NCI-H526 treated with DMSO at 0.1 percent for 48 hours (cell line): ENCODE measurements at regions not wholly inside any gene's neighbourhood (a gene's known extent, or its start where the extent isn't known, plus 50 kb on each side); places are given as distances from the start of the nearest gene placed in this dataset.
"Not testable (repeated sequence)": the region's sequence is repeated elsewhere in the genome, so short reads cannot be mapped to it uniquely, and the experiment has no call there.

Experiments
- DNase-seq: peaks from one replicate; lab custom pipeline; 2025; lab: John Stamatoyannopoulos, UW

DNA sequence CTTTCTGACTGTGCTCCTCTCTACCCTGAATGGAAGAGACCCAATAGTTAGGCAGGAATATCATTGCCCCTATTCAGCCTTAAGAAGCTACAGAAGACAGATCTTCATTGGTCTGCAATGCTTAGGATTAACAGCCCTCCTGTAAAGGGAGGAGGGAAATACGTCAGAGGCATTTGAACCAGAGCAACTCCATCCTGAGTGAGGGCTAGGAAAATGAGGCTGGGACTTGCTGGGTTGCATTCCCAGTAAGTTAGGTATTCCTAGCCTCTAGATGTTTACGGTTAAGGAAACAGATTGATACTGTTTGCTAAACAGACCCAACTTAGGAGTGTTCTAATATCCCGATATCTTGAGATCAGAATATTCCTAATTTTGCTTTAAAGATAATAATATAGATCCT lies 63.5 kb downstream of the PCDH18 start:
- no peak for DNase-seq

DNA sequence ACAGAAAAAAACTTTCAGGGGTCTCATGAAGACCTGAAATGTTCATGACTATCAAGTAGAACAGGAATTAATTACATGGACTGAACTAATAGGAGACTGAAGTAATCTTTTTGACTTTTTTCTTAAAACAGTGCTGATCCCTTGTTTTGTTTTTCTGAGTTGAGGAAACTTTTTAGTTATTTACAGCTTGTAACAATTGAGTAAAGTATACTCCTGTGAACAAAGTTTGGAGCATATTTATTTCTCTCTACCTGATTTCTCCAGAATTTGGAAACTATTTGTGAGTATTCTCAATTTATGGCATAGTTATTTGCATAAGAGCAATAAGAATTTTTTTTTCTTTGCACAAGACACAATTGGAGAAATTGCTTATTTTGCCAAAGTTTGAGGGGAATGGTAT lies 64.8 kb downstream of the PCDH18 start:
- DNase-seq: no peak

DNA sequence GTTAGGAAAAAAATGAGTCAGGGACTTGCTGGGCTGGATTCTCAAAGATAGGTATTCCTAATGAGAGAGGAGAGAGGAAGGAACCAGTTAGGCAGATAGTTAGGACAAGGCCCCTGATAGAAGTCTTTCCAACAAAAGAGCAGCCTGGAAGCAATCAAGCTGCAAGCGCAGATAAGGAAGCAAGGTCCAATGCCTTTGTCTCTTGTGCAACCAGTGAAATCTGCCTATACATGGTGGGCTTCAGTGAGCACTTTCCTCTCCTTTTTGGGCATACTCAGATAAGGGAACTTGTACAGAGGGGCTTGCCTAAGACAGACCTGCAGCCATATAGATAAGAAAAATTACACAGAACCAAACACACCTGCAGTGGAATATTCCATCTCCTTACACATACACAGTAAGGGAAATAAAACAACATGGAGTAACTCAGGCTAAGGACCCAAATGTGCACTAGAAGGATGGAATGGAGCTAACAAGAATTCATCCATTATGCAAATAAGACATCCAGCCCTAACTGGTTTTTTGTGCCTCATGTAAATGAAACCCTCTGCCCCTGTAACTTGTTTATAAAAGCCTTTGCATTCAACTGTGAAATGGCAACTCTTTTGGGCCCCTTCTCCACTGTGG lies 68.8 kb downstream of the PCDH18 start:
- DNase-seq: no peak

DNA sequence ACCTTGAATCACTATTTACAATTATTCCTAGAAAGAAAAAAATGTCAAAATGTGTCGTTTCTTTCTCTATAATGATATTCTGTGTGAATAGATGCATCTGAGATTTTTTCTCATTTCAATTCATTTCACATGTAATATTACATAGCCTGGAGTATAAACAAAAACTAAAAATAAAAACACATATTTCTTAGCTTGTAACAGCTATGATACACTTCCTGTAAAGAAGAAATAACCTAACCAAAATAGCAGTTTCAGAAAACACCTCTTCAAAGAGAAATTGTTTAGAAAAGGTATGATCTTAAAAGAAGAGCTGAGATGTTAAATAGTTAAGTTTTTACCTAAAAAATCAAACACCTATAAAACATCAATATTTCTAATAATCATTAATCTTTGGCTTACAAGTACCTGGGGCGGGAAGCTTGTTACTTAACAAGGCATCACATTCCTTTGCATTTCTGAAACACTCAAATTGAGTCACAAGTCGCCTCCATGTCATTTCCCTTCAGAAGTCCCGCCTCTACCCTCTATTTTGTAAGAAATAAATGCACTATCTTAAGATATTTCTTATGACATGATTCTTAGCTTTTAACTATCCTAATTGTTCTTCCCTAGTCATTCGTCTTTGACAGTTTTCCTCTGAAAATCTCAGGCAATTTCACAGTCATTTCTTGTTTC lies 76.5 kb downstream of the PCDH18 start:
- no peak for DNase-seq

DNA sequence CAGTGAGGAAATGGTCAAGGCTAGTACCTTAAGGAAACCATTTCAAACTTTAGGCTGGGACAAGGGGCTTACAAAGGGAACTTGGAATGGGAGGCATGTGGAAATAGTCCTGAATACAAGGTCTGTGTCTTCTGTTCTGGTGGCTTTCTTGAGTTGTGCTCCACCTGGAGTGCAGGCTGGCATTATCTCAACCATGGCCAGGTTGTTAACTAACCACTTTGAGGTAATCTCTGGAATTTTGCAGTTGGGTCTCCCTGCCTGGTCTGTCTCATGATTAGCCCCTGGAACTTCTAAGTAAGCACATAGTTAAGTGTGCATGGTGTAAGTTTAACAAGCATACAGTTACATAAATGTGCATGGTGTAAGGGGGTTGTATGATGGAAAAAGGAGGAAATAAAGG lies 77.5 kb downstream of the PCDH18 start:
- DNase-seq: no peak

DNA sequence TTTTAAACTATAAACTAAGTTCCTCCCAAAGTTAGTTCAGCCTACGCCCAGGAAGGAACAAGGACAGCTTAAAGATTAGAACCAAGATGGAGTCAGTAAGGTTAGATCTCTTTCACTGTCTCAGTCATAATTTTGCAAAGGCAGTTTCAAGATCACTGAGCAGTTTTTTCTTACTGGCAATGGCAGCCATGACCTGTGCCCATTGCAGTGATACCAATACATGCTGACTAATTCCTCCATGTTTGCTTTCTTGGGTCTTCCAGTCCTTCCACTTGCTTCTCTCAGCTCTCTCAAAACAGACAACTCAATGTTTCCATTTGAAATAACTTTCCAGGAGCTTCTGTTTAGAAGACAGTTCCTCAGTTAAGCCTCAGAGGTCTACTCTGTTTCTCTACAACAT lies 79.5 kb downstream of the PCDH18 start:
- DNase-seq: no peak

DNA sequence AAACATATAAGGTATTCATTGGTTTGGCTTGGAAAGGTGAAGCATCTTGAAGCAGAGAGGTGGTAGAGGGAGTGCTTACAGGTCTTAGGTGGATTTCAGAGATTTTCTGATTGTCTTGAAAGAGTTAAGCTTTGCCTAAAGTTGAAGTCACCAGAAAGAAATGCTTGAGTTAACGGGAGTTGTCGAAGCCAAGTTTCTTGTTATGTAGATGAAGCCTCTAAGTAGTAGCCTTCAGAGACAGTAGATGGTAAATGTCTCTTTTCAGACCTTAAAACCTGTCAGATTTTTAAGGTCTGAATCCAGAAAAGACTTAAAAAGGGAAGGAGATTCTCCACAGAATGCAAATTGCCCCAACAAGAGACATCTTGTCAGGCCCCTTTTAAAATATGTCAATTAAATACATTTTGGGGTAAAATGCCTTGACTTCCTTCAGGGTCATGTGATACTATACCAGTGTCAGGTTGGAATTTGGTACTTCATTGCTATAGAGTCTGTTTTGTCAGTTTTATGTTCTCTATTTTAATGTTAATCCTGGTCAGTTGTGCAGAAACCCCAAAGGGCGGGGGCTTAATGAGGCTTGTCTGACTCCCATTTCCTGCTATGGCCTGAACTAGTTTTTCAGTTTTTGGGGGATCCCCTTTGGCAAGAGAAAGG lies 81.0 kb downstream of the PCDH18 start:
- no peak for DNase-seq

DNA sequence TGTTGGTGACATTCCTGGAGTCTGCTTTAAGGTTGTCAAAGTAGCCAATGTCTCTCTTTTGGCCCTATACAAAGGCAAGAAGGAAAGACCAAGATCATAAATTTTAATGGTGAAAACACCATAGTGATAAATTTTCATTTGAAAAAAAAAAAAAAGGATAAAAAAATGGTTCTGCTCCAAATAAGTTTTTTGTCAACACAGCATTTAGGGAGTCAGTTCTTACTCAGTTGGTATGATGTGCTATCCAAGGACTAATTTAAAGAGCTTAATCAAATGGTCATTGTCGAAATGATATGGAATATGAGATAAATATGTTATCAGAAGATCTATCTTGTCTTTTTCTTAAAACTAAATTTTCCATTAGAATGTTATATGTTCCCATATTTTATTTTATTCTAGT lies 83.9 kb downstream of the PCDH18 start:
- no peak for DNase-seq

DNA sequence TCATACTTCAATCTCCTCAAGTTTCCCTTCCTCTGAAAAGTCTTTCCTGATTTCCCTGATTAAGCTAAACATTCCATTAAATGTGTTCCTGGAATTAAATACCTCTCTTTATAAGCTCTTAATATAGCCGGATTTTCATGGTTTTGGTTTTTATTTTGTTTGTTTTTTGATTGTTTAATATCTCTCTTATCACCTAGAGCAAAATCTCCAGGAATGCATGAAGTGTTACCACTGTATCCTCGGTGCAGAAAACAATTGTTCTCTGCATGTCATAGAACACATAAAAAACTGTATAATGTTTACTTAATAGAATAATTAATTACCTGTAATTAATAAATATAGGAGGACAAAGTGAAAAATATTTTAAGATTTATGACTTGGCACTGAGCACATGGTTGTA lies 86.2 kb downstream of the PCDH18 start:
- DNase-seq: no peak

DNA sequence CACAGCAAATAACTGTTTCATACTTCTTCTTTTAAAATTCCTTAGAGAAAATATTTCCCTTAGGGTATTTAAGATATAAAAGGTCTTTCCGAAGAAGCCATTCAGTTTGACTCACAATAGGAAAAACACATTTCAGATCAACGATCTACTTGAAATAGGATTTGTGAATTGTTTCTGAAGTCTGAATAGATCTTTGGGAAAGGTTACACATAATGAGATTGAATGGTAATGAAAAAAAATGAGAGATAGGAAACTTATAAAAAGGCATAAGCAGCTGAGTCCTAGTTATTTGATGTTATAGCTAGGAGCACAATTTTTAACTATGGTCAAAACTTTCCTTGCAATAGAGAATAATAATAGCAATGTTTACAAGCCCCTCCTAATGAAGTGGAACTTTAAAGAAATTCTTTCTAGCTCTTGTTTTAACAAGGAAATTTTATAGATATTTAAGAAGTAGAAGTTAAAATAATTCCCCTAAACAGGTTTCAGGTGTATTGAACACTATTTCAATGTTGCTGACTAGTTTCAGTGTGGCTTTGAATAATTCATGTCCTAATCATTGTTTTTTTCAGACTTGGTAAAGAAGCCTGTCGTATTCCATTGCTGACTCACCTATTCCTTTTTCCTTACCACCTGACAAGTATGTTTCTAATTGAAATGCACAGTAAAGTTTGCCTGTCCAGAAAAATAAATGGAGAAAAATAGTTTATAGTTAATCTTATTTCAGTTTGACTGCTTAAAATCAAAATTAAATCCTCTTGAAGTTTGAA lies 89.1 kb downstream of the PCDH18 start:
- DNase-seq: no peak

DNA sequence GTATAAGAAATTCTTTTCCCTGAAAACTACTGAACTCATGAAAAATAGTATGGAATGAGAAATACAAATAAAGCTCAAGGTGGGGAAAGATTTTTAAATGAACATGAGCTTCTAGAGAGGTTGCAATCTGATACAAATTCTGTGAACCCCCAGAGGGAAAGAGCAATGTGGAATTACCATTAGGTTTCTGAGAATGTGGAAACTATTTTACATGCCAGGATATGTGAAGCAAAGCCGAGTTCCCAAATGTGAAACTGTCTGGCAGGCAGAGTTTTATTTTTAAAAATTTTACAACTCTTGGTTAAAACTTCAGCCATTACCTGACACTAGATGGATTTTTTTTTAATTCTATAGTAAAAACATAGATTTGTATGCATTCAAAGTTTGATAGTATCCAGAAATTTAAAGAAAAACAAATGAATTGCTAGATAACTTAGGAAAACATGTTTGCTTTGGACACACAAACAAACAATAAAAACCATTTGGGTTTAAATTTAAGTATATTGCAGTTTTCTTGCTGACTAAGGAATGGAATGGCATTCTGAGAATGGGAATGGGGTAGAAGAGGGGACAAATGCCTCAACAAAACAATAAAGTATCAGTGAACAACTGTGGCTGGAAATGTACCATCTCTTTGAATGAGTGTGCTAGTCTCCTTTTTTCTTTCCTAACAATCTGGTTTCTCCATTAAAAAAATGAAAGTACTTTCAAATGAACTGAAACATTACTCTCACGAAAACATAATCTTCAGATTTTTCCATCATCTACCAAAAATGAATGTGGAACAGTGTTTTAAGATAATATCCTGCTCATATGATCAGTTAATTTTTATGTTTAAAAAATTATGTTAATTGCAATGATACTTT lies 99.6 kb downstream of the PCDH18 start:
- no peak for DNase-seq

DNA sequence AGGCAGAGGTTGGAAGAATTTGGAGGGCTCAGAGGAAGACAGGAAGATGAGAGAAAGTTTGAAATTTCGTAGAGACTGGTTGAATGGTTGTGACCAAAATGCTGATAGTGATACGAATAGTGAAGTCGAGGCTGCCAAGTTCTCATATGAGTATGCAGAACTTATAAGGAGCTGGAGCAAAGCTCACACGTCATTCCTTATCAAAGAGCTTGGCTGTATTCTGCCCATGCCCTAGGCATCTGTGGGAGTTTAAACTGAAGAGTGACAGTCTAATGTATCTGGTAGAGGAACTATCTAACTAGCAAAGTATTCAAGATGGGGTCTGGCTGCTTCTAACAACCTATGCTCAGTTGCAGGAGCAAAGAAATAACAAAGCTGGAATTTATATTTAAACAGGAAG lies 102.1 kb downstream of the PCDH18 start:
- DNase-seq: no peak

DNA sequence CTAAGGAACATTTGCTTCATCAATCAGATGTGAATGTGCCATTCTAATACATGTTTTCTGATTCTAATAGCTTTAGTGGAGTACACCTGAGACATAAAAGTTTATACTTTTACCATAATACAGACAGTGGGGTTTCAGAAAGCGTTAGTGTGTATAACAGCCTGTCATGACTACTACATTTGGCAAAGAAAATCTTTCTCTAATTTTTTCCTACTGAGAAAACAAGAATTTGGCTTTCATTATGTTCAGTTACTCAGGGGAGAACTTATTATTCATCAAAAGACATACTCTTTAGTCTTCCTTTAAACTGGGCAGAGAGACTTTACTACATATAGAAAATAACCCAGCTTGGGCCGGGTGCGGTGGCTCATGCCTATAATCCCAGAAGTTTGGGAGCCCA lies 104.9 kb downstream of the PCDH18 start:
- DNase-seq: no peak

DNA sequence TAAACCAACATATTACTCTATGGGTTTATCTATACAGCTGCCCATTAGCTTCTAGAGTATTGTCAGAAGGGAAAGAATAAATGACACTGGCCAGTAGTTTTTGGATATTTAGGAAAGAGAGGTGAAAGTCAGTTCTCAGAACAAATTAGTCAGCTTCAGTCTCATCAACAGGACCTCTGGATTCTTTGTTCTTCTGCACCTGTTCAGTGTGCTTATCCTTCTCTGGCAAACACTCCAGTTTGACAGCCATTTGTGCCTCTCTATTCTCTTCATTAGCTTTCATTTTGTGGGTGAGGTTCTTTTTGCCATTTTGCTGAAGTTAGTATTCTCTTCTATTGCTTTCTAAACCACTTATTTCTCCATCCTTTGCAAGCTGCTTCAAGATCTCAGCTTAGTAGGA lies 107.0 kb downstream of the PCDH18 start:
- no peak for DNase-seq

DNA sequence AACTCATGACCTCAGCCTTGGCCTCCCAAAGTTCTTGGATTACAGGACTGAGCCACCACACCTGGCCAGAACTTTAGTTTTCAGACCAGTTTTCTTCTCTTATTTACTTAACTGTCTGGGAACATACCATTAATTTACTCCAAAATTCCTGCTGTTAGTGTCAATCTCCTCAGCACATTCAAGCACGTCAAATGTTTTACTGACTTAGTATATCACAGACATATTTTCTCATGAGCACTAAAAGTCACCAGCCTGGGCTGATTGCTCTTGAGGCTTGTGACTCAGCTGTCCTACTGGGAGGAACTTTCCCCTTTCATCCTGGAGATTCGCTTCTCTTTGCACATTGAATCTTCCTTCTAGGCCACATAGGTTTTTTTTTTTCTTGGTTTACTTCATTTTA lies 109.6 kb downstream of the PCDH18 start:
- DNase-seq: no peak

DNA sequence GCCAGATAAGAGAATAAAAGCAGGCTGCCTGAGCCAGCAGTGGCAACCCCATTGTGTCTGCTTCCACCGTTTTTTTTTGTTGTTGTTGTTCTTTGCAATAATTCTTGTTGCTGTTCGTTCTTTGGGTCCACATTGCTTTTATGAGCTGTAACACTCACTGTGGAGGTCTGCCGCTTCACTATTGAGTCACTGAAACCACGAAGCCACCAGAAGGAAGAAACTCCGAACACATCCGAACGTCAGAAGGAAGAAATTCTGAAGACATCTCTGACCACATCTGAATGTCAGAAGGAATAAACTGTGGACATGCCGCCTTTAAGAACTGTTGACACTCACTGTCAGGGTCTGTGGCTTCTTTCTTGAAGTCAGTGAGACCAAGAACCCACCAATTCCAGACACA lies 110.5 kb downstream of the PCDH18 start:
- no peak for DNase-seq

DNA sequence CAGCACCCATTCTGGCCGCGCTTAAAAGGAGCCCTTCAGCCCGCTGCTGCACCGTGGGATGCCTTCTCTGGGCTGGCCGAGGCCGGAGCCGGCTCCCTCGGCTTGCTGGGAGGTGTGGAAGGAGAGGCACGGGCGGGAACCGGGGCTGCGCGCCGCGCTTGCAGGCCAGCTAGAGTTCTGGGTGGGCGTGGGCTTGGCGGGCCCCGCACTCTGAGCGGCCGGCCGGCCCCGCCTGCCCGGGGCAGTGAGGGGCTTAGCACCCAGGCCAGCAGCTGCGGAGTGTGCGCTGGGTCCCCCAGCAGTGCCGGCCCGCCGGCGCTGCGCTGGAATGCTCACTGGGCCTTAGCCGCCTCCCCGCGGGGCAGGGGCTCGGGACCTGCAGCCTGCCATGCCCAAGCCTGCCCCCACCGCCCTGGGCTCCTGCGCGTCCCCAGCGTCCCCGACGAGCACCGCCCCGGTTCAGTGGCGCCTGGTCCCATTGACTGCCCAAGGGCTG lies 111.3 kb downstream of the PCDH18 start:
- no peak for DNase-seq

DNA sequence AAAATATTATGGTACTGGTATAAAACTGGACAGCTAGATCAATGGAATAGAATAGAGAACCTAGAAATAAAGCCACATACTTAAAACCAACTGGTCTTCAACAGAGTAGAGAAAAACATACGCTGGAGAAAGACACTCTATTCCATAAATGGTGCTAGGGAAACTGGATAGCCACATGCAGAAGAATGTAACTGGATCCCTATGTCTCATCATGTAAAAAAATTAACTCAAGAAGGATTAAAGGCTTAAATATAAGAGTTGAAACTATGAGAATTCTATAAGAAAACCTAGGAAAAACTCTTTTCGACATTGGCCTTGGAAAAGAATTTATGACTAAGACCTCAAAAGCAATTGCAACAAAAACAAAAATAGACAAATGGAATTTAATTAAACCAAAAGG lies 114.6 kb downstream of the PCDH18 start:
- no peak for DNase-seq

DNA sequence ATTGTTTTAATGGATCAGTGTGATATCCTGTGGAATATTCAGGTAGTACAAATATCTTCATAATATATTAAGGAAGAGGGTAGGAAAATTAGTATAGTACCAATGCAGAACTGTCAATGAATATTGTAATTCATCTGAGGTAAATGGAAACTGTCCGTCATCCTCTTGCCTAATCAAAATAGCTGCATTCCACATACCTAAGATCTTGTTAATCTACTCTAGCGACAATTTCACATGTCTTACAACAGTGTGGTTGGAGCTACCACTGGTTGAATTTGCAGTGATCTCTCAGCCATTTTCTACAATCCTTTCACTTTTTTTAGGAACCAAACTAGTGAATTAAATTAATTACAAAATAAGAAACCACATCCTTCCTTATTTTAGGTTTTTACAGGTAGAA lies 117.5 kb downstream of the PCDH18 start:
- DNase-seq: no peak

DNA sequence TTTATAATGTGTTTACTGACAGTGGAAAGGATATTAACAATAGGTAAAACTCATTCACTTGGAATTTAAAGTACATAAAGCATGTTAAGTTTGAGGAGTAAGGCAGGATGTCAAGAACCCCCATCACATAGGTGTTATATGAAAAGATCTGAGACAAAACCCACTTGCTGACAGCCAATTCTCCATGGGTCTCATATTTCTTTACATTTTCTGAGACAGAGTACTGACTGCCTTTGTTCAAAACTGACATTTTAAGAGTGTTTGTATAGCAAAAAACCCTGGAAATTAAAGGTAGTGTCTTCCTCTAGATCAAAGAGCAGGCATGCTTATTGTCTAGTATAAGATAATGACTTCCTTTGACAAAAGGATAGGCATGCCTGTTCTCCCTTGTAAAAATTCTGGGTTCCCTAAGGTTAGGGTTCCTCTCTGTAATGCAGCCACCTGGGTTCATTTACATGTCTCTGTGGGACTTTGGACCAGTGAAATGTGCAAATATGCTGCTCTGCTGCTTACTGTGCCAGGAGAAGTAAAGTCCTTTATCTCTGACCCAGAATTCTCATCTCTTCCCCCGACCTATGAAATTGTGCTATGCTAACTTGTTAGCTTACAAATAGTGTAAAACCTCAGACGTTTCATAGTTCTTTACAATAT lies 123.6 kb downstream of the PCDH18 start:
- DNase-seq: peak; percentile 29

DNA sequence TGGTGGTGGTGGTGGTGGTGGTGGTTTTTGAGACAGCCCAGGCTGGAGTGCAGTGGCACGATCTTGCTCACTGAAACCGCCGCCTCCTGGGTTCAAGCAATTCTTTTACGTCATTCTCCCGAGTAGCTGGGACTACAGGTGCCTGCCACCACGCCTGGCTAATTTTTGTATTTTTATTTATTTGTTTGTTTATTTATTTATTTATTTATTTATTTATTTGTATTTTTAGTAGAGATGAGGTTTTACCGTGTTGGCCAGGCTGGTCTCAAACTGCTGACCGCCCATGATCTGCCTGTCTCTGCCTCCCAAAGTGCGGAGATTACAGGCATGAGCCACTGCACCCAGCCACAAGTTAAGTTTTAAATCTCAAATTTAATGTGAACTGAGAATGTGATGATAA lies 126.5 kb downstream of the PCDH18 start:
- not testable (repeated sequence) for DNase-seq
